ENCODE measurements at regions not wholly inside any gene's neighbourhood (a gene's known extent, or its start where the extent isn't known, plus 50 kb on each side); places are given as distances from the start of the nearest gene placed in this dataset.
"Not testable (repeated sequence)": the region's sequence is repeated elsewhere in the genome, so short reads cannot be mapped to it uniquely, and the experiment has no call there.

DNA sequence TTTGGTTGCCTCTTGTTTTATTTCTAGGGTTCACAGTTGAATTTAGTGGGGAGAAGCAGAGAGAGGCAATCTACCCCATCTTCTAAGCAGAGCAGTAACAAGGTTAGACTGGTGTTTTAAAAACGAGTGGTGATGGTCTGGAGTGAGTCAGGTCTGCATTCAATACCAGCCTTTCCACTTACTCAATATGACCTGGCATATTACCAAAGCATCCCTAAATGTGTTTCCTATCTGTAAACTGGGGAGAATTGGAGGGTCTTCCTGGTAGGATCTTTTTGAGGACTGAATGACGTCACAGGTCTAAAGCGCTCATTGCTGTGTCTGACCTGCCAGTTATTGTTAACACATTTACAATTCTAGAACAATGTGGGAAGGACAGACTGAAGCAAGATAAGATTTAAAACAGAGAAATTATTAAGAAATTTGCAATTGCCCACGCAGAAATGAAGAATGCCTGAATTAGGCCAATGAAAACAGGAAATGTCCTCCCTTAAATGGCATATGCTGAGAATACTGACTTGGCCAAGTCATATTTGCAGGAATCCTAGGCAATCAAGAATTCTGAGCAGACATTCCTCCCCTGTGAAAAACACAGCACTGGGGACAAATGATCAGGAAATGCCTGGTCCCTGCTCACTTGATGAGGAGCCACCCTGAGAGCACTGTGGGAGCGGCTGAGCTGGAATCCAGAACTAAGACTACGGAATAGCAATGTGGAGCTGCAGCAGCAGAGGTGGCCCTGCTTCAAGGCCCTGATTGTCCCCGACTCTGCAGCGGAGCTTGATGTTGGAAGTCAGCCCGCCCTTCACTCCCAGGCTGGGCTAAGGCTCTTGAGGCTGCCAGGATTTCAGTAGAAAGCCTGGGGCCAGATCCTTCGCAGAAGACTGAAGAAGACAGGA, 184.5 kb upstream of the CXCL12 start:
- no peak for DNase-seq

DNA sequence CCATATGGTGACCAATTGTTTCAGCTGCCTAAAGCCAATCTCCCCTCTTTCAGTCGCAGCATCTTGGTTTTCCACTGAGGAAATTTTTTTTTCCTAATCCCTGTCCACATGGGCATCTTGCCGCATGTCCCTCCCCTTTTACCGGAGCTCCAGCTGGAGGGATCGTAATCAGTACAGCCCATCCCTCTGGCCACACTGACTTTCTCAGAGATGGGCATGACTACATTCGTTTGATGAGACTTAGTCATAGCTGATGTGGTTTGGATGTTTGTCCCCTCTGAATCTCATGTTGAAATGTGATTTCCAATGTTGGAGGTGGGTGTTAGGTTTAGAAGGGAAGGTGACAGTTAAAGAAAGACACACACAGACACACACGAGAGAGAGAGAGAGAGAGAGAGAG, 186.8 kb upstream of the CXCL12 start:
- no peak for DNase-seq

DNA sequence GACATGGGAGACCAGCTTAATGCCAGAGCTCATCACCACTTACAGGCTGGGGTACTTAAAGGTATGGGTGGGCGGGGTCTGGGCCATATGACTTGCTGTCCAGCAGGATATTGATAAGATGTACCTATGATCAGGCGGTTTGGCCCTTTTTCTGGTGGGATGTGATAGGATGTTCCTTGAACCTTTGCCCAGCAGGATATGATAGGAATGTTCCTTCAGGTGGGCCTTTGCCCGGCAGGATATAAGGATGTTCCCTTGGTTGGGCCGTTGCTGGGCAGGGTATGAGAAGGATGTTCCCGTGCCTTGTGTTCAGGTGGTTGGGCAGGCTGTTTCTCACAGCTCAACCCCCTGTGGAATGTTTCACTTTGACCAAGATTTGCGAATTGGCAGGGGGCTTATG, 187.2 kb upstream of the CXCL12 start:
- DNase-seq, result no peak

DNA sequence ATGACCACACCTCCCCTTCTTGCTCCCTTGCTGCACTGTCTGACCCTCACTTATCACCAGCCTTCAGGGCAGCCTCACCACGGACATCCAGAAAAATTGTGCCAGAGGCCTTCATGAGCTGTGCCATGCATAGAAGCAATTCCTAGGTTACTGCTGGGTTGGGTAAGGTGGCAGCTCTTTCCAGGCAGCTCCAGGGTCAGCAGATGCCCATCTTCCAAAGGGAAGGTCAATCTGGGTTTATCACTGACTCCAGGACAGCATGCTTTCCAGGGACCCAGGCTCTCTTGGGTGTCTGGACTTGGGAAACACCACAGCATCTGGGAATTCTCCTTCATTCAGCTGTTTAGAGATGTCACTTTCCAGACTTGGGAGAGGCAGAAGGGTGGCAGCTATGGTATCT, 188.9 kb upstream of the CXCL12 start:
- DNase-seq, result no peak

DNA sequence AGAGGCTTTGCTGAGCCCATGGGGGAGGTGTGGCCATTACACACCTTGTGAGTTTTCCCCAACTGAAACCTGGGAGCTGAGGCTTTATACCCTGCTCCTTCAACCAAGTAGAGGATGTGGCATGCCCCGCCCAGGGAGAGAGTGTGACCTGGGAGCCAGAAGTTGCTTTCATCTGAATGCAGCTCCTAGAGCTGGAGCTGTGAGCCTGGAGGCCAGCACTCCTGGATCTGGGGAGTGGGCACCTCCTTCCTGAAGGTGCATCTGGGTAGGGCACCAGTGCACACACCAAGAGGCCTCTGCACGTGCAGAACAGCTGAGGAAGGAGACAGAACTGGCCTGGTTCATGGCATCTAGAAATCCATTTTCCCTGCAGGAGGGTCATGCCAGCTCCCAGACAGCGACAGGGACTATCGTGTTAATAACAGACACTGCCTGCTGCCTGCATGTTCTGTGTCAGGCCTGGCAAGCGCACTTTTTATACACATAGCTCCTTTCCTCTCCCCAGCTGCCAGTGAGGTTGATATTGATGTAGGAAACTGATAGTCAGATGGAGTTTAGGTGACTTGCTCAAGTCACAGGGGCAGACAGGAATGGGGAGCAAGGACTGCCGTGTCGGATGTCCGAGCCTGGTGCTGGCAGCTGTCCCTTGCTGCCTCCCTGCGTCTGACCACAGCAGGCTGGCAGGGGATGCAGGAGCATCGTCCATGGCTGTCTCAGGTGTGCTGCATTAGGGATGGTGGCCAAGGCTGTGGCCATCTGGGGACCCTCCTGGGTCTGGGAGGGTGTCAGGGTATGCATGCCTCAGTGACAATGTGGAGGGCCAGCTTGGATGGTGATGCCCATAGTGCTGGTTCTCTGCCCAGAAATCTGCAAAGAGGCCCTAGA, 189.9 kb upstream of the CXCL12 start:
- DNase-seq, result no peak

DNA sequence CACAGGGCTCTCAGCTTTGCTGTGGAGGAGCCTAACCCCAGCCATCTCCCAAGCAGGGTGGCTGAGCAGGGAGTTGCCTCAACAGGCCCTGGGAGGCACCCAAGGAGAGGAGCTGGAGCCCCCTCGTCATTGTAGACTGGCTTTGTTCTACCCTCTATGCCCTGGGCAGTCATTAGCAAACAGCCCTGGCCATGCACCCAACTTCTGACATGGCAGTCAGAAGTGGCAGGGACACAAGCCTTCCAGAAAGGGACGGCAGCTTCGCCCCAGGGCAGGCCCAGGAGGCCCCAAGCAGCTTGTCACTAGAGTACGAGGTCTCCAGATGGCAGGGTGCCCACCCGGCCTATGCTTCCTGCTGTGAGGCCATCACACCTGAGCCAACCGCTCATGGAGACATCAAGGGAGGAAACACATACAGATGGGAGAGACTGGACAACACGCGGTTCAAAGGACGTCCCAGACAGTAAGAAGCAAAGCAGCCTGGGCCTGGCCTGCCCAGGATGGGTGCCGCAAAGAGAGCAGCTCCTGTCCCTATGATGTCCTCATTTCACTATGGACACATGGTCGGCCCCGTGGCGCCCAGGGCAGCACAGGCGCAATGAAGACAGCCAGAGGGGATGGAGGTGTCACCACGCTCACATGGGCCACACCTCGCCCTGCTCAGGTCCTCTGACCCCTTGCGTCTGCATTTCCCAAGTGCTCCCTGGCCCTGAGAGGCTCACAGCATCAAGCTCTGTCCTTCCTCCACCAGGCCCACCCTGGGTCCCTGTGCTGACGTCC, 190.9 kb upstream of the CXCL12 start:
- no peak for DNase-seq

DNA sequence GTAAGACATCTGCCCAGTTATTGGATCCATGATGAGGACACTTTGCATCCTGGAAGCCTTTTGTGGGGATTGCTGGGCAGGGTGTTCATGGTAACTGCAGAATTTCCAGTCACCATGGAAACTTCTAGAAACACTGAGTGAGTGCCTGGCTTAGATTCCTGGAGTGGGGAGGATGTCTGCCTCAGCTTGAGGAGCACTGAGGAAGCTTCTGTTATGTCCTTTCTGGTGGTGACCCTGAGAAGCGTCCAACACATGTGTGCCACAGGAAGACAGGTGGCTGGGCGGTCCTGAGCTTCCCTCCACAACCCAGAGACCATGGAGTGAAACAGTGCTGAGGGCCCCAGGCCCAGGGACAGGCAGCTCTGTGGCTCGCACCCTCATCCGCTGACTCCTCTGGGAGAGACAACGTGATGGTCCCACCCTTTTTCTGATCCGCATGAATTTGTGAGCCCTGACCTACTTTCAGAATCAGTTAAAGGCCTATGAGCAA, 191.8 kb upstream of the CXCL12 start:
- no peak for DNase-seq

DNA sequence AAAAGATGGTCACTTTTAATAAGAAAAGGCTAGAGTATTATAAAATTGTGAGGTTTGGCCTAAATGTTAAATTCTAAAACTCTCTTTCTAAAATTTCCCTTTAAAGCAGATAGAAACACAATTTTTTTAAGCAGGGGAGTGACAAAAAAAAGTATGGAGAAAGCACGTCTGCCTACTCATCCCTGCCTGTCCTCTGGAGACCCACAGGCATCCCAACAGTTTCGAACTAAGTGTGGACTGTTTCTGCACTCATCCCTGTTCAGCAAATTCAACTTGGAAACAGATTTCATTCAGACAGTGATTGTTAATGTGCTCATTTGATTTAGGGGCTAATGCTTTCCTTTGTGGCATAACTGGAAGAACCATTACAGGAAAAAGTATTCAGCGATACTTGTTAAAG, 192.6 kb upstream of the CXCL12 start:
- no peak for DNase-seq

DNA sequence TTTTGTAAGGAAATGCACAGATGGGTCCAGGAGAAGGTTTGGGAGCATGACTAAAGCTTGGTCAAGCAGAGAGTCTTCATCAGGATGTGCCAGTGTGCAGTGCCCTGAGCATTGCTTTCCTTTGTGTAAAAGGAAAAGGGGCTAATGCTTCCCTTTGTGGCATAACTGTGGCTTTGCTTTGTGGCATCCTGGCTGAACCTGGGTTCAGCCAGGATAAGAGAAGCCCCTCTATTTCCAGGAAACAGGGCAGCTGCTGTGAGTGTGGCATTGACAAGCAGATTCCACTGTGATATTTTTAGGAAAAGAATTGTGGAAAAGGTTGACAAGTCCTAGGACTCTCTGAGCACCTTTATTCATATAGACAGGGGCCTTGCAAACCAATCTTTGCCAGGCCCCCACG, 193.4 kb upstream of the CXCL12 start:
- DNase-seq, result no peak

DNA sequence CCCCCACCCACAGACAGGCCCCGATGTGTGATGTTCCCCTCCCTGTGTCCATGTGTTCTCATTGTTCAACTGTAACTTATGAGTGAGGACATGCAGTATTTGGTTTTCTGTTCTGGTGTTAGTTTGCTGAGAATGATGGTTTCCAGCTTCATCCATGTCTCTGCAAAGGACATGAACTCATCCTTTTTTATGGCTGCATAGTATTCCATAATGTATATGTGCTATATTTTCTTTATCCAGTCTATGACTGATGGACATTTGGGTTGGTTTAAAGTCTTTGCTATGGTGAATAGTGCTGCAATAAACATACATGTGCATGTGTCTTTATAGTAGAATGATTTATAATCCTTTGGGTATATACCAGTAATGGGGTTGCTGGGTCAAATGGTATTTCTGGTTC, 194.1 kb upstream of the CXCL12 start:
- not testable (repeated sequence) for DNase-seq

DNA sequence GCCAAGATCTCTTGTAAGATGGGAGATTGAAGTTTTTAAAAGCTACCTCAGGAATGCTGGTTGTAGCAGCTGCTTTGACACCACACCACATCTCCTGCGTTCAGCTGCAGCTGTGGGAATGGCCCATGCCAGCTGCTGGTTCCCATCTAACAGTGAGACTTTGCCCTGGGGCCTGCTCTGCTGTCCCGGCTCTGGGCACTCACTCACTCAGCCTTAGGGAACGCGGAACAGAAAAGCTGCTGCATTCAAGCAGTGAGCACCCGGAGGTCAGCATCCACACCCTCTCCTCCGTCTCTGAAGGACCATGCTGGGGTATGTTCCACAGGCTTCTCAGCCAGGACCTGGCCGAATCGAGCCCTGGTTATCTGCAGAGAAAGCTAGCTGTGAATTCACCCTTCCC, 197.1 kb upstream of the CXCL12 start:
- DNase-seq, result no peak

DNA sequence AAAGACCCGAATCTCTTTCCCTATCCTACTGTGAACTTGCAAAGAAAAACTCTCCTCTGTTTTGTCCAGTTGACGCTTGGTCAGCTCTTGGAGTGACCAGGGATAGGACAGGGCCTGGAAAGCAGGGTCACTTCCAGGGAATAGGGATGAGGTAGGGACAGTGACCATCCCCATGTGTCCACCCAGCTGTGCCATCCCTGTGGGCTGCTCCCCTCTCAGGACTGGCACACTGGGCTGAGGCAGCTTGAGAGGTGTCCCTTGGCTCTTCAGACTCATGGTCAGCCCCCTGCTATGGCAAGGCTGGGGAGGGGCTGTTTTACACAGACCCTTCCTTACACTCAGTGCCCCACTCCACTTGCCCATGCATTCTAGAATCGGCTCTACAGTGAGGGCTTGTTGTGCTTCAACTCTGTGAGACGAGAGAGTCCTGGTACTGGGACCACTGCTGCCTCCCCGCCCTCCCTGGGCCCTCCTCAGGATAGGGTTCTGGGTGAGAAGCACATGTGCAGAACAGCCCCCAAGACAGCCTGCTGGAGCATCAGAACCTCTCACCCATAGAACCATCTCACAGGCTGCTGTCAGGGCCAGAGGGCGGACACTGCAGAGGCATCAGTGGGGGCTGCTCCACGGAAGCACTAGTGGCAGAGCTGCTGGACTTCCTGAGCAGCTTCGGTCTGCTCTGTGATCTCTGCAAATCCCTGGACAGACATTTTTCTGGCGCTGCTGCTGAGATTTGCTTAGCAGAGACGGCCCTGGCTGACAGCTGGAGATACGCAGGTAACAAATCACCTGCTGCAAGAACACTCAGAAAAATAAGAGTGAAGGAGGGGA, 202.8 kb upstream of the CXCL12 start:
- DNase-seq, result no peak

DNA sequence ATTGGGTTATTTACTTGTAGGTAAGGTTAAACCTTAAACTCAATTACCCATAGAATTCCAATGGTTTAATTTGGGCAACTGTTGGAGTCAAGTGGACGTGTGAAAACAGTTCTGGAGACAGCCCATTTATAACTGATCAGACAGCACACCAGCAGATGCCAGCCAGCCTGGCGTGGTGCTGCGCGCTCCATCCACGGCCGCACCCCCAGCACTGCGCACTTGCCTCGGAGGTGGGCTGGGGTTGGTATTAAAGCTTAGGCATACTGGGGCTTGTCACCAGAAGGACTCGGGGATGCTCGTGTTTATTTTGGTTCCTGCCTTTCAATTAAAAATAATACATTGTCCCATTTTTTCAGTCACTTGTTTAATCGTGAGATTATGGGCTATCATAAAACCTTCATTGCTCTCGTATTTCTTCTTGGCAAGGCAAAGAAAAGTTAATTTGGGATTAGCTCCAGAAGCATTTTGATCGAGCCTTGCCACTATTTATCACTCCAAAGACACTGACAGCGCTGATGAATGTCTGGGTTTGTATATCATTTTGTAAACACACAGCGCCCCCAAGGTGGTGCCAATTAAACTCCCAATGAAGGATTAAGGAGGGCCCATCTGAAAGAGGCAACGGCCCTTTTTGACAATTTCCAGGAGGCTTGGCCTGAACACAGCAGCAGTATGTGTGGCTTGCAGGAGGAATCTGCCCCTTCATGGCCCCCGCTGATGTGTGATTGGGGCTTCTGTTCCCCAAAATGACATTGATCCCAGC, 204.5 kb upstream of the CXCL12 start:
- no peak for DNase-seq

DNA sequence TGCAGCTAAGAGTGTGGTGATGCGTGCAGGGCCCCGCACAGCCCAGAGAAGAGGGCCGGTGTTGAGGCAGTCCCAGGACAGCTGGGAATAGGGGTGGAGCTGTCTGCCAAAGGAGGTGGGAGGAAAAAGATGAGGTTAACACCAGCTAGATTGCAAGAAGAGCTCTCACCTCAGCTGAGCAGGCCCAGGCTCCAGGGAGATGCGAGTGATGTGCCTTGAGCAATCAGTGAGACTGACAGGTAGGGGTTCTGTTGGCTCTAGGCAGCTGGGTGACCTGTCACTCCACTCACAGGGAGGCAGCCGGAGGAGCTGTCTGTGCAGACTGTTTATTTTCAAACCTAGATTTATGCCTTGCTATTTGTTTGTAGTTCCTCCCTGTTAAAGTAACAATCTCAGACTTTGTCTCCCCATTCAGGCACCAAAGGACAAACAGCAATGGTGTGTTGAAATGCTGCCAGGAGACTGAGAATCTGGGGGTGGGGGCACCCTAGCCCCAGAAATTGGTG, 205.1 kb upstream of the CXCL12 start:
- no peak for DNase-seq

DNA sequence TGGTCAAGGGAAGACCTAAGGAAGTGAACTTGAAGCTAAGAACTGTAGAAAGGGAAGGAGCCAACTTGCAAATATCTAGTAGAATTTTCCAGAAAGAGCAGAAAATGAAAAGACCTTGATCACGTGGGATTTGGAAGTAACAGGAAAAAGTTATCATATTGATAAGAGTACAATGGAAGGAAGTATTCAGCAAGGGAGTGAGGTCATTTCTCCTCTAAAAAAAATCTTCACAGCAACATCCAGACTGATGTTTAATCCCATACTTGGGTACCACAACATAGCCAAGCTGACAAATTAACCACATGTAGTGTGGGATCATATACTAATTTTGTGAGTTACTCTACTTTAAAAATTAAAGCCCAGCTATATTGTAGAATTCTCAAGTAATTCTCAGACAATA, 207.0 kb upstream of the CXCL12 start:
- no peak for DNase-seq

DNA sequence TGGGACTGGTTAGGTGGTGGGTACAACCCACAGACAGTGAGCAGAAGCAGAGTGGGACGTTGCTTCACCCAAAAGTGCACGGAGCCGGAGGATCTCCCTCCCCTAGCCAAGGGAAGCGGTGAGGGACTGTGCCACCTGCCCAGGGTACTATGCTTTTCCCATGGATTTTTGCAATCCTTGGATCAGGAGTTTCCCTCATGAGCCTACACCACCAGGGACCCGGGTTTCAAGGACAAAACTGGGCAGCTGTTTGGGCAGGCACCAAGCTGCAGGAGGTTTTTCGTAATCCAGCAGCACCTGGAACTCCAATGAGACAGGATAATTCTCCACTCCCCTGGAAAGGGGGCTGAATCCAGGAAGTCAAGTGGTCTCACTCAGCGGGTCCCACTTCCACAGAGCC, 209.1 kb upstream of the CXCL12 start:
- DNase-seq, result no peak

DNA sequence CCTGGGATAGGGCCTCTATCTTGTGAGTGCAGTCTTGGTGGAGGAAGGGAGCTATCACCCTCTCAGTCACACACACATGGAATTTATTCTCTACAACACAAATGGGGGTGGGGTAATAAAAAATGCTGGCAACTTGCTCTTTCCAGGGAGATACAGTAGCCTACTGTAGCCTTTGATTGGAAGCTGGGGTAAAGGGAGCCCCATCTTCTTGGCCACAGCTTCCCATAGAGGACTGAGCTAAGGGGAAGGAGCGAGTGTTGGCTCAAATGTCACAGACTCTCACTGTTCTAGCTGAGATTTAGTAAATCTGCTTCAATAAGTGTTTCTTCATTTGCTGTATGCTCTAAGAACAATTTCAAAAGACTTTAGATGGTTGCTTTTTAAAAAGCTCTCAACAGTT, 222.2 kb upstream of the CXCL12 start:
- no peak for DNase-seq

DNA sequence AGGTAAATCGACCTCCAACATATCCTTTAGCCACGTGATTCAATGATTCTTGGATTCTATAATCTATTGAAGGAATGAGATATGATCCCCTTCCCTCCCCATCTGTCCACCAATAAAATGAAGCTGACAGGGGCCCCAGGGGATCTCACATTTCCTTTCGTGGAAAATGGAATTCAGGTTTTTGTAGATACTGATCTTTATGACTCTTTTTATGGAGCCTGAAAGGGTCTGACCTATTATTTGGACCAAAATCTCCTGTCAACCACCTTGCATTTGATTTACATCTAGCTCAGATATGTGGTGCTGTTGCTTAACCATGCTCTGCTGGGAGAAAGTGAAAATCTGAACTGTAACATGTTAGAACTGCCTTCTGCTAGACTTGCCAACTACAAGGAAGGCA, 234.0 kb upstream of the CXCL12 start:
- no peak for DNase-seq

DNA sequence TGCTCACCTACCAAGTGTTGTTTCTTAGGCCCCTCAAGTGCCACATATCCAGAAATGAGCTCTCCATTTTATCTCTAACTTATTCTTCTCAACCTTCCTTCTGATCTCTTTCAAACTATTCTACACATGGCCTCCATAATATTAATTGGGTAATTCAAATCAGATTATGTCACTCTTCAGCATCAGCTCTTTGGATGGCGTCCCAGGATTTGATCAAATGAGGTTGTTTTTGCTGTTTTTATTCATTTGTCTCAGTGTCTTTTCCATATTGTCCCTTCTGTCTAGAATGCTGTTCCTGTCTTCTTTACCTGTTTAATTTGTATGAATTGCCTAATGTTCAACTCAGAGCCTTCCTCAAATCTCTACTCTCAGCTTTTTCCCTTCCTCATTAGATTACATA, 234.6 kb upstream of the CXCL12 start:
- no peak for DNase-seq

DNA sequence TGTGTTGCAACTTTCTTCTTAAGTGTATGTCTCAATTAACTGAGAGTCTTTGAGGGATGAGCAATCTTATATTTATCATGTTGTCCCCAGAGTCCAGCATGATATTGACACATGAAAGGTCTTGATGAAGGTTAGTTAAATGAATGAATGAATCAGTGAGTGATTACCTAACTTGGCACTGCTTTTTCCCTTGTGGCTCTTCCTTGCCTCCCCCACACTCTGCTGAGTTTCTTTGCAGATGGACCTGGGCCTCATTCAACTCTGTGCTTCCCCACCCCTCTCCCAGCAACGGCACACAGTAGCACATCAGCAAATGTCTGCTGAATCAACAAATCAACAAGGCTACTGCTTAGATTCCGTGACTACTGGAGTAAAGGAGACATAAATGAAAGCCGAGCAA, 235.1 kb upstream of the CXCL12 start:
- no peak for DNase-seq

Data from AML-193 (cell line).